Breast epithelium (tissue), 4 donors: ENCODE measurements at regions not wholly inside any gene's neighbourhood (a gene's known extent, or its start where the extent isn't known, plus 50 kb on each side); places are given as distances from the start of the nearest gene placed in this dataset.

ENCODE experiments used
- DNase-seq, 2 donors: peaks; one replicate each; pipeline ENCODE4 v3.0.0-alpha.2; 2019; ENCODE audit warnings: low spot score in 2 of 2
- H3K27ac ChIP-seq, 2 donors: fragments of 200-600 bp; sonication (generic) in 1 of 2; one replicate each; pipeline ENCODE4 v1.5.1; 2016 to 2019; ENCODE audit warnings: mild to moderate bottlenecking in 1 of 2
- H3K27me3 ChIP-seq, 2 donors: fragments of 200-600 bp; sonication (generic) in 1 of 2; one replicate each; pipeline versions ENCODE4 v1.5.1 to v1.6.0; 2017 to 2019; ENCODE audit warnings: control low read depth in 1 of 2, mild to moderate bottlenecking in 1 of 2
- H3K36me3 ChIP-seq: fragments of 200-600 bp; one replicate; pipeline ENCODE4 v1.5.1; 2019
- H3K4me1 ChIP-seq, 2 donors: fragments of 200-600 bp; sonication (generic); one replicate each; pipeline ENCODE4 v1.5.1; 2016 to 2019; ENCODE audit warnings: control low read depth in 1 of 2
- H3K4me3 ChIP-seq, 3 donors: fragments of 200-600 bp; sonication (generic); 1 replicate in 2 of 3; 2 replicates in 1 of 3; pipeline ENCODE4 v1.5.1; 2016 to 2019; ENCODE audit warnings: mild to moderate bottlenecking in 3 of 3, moderate library complexity in 2 of 3
- H3K9me3 ChIP-seq, 2 donors: fragments of 200-600 bp; sonication (generic) in 1 of 2; one replicate each; pipeline ENCODE4 v1.5.1; 2016 to 2019; ENCODE audit warnings: control low read depth in 1 of 2
- CTCF ChIP-seq, 3 donors: fragments of 450-650 bp; IDR thresholded peaks; one replicate each; pipeline ENCODE4 v1.5.1; 2016 to 2017; ENCODE audit warnings: antibody characterized with exemption in 3 of 3, mild to moderate bottlenecking in 3 of 3, moderate library complexity in 3 of 3
- POLR2A ChIP-seq: fragments of 450-650 bp; IDR thresholded peaks from one replicate; pipeline ENCODE4 v1.6.1; 2016; ENCODE audit warnings: antibody characterized with exemption, mild to moderate bottlenecking, moderate library complexity
- POLR2AphosphoS5 ChIP-seq, 3 donors: sonication (generic); formaldehyde crosslinking; IDR thresholded peaks; one replicate each; pipeline ENCODE4 v1.6.1; 2017; ENCODE audit warnings: antibody characterized with exemption in 3 of 3
- intact Hi-C: fragments of 100-400 bp; cut with DNase I; formaldehyde crosslinking; loops from one replicate; pipeline ENCODE4 v1.15.1; 2023; ENCODE audit warnings: low total_unique reads

- no peaks in the 10 kb centered on the region for H3K27me3 ChIP-seq
- no peak overlapping the region for H3K4me3 ChIP-seq
- no peak for DNase-seq
- no peaks in the 10 kb centered on the region for H3K9me3 ChIP-seq
- no peaks in the 10 kb centered on the region for H3K36me3 ChIP-seq
- no peaks in the 10 kb centered on the region for H3K4me1 ChIP-seq
- H3K27ac ChIP-seq = no peak overlapping the region
- TF ChIP-seq POLR2AphosphoS5 (IDR thresholded peaks at IDR 0.05) (no peak), POLR2A (no peak)
- intact Hi-C loops = no loop called here
Observed at GRCh38 chr11:25886036-25886435, 445.9 kb upstream of the ANO3 start.

- Histone ChIP-seq H3K36me3 (peaks cover 4% of the 10 kb centered on the region), H3K27me3 (no peaks in the 10 kb centered on the region), H3K27ac (no peak overlapping the region), H3K4me3 (no peak overlapping the region), H3K9me3 (no peaks in the 10 kb centered on the region), H3K4me1 (no peaks in the 10 kb centered on the region)
- DNase-seq = no peak
- TF ChIP-seq POLR2A (no peak), POLR2AphosphoS5 (IDR thresholded peaks at IDR 0.05) (no peak), CTCF (IDR thresholded peaks at IDR 0.05) (no peak)
- intact Hi-C loops = no loop called here
Observed at GRCh38 chr11:25890626-25891260, 441.2 kb upstream of the ANO3 start.

GRCh38 chr11:25891960-25892359 is 440.0 kb upstream of the ANO3 start:
- no peak for DNase-seq
- peaks cover 4% of the 10 kb centered on the region for H3K36me3 ChIP-seq
- intact Hi-C loops = no loop called here
- no peaks in the 10 kb centered on the region for H3K27me3 ChIP-seq
- H3K4me3 ChIP-seq = no peak overlapping the region
- TF ChIP-seq POLR2AphosphoS5 (IDR thresholded peaks at IDR 0.05) = no peak
- no peak for TF ChIP-seq CTCF (IDR thresholded peaks at IDR 0.05)
- TF ChIP-seq POLR2A = no peak
- H3K27ac ChIP-seq = no peak overlapping the region
- H3K9me3 ChIP-seq = no peaks in the 10 kb centered on the region
- H3K4me1 ChIP-seq = no peaks in the 10 kb centered on the region

- no peak for DNase-seq
- intact Hi-C loops = no loop called here
- H3K27ac ChIP-seq = no peak overlapping the region
- TF ChIP-seq POLR2AphosphoS5 (IDR thresholded peaks at IDR 0.05) = no peak
- TF ChIP-seq CTCF (IDR thresholded peaks at IDR 0.05) = no peak
- no peak for TF ChIP-seq POLR2A
- H3K27me3 ChIP-seq = no peaks in the 10 kb centered on the region
- H3K4me1 ChIP-seq = no peaks in the 10 kb centered on the region
- peaks cover 4% of the 10 kb centered on the region for H3K36me3 ChIP-seq
- H3K9me3 ChIP-seq = no peaks in the 10 kb centered on the region
- H3K4me3 ChIP-seq = no peak overlapping the region
Observed at GRCh38 chr11:25899617-25900160, 432.2 kb upstream of the ANO3 start.

- Histone ChIP-seq H3K27me3 (no peaks in the 10 kb centered on the region), H3K9me3 (no peaks in the 10 kb centered on the region), H3K36me3 (no peaks in the 10 kb centered on the region), H3K27ac (no peak overlapping the region), H3K4me1 (no peaks in the 10 kb centered on the region), H3K4me3 (no peak overlapping the region)
- intact Hi-C loops = no loop called here
- DNase-seq = no peak
- no peak for TF ChIP-seq POLR2AphosphoS5 (IDR thresholded peaks at IDR 0.05)
- no peak for TF ChIP-seq POLR2A
- no peak for TF ChIP-seq CTCF (IDR thresholded peaks at IDR 0.05)
Observed at GRCh38 chr11:25900814-25901213, 431.1 kb upstream of the ANO3 start.
